GM12865 (cell line): ENCODE measurements at regions not wholly inside any gene's neighbourhood (a gene's known extent, or its start where the extent isn't known, plus 50 kb on each side); places are given as distances from the start of the nearest gene placed in this dataset.

Experiments used
- DNase-seq: peaks from one replicate; pipeline ENCODE4 v3.0.0; 2010; ENCODE audit warnings: low read depth
- H3K4me3 ChIP-seq: 2 replicates; pipeline ENCODE4 v1.5.1; 2011; ENCODE audit warnings: mild to moderate bottlenecking, low read depth, low read length, control low read depth
- CTCF ChIP-seq: IDR thresholded peaks from 2 replicates; pipeline ENCODE4 v1.5.1; 2011; ENCODE audit warnings: low read length, control low read depth, low read depth, inconsistent platforms; ENCODE audit not compliant: insufficient read depth; ENCODE audit errors: missing control alignments

DNA sequence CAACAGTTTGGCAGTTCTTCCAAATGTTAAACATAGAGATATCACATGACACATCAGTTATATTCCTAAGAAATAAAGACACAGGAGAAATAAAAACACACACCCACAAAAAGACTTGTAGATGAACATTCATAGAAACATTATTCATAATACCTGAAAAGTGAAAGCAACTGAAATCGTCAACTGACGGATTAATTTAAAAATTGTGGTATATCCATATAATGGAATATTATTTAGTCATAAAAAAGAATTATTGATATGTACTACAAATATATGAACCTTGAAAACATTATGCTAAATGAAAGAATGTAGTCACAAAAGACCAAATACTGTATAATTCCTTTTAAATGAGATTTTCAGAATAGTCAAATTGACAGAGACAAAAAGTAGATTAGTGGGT, 330.2 kb upstream of the CD180 start:
- no peak for TF ChIP-seq CTCF
- no peak for DNase-seq

GRCh38 chr5:67520161-67520908, 323.7 kb upstream of the CD180 start:
- DNase-seq = no peak
- H3K4me3 ChIP-seq = no peak overlapping the region
- TF ChIP-seq CTCF = no peak

More for the DNA sequence above, 330.2 kb upstream of the CD180 start:
- H3K4me3 ChIP-seq = no peak overlapping the region

DNA sequence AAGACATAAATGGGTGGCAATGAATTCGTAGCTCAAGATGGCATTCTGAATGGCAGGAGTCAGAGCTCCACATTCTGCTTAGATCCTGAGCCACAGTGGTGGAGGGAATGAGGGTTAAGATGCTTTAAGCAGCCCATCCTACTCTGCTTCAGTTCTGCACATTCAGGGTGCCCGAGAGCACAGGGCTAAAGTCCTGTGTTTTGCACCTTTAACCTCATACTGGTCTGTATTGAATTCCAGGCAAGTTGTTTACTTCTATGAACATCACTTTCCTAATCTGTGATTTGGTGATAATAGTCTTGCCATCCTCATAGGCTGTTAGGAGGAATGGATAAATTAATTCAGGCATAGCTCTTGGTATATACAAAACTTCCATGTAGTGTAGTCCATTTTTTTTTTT, 321.6 kb upstream of the CD180 start:
- no peak for DNase-seq
- TF ChIP-seq CTCF = no peak
- no peak overlapping the region for H3K4me3 ChIP-seq

GRCh38 chr5:67516948-67517565, 320.5 kb upstream of the CD180 start:
- no peak for DNase-seq
- TF ChIP-seq CTCF = no peak

GRCh38 chr5:67515762-67516161, 319.2 kb upstream of the CD180 start:
- H3K4me3 ChIP-seq = no peak overlapping the region
- no peak for TF ChIP-seq CTCF
- no peak for DNase-seq

More at GRCh38 chr5:67516948-67517565, 320.5 kb upstream of the CD180 start:
- H3K4me3 ChIP-seq = no peak overlapping the region

DNA sequence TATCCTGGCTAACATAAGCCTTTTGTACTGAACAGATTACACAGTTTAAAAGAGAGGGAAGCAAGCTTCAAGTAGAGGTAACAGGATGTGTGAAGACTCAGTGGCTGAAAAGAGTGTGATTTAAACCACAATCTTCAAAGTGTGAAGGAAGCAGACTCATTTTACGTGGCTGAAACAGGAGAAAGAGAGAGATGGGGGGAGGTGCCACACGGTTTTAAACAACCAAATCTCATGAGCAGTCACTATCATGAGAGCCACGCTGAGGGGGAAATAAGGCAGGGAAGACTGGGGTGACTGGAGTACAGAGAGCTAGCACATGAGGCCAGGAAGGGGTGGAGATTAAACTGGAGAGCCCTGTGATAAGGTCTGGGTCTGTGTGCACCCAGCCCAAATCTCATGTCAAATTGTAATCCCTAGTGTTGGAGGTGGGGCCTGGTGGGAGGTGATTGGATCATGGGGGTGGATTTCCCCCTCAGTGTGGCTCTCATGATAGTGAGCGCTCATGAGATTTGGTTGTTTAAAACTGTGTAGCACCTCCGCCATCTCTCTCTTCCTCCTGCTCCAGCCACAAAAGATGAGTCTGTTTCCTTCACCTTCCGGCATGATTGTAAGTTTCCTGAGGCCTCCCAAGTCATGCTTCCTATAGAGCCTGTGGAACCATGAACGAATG, 318.6 kb upstream of the CD180 start:
- TF ChIP-seq CTCF = no peak
- no peak overlapping the region for H3K4me3 ChIP-seq
- DNase-seq = peak; percentile 33
